IMR-90 (cell line): ENCODE measurements at regions not wholly inside any gene's neighbourhood (a gene's known extent, or its start where the extent isn't known, plus 50 kb on each side); places are given as distances from the start of the nearest gene placed in this dataset.

Source experiments
- ATAC-seq: fragments of 200-7000 bp; cut with Tn5 transposase; 2 replicates; pipeline ENCODE4 v1.9.1; 2020; ENCODE audit warnings: low read depth, mild to moderate bottlenecking, moderate library complexity
- BruUV-seq: library from RNA; stranded (reverse); fragments of 400-500 nt; replicated peaks from 2 replicates; lab custom pipeline; 2021; lab: Mats Ljungman, UMichigan
- CTCF ChIA-PET: fragments of 300-600 bp; formaldehyde crosslinking; extraction: SDS; loops from one replicate; lab custom pipeline; 2021; ENCODE audit warnings: antibody characterized with exemption; lab: Yijun Ruan, JAX
- POLR2A ChIA-PET: fragments of 300-600 bp; sonication (Branson Sonifier 250); formaldehyde crosslinking; loops from one replicate; lab custom pipeline; 2022; ENCODE audit warnings: antibody characterized with exemption; ENCODE audit not compliant: unreplicated experiment; lab: Charles Lee
- DNase-seq: peaks from one replicate; pipeline ENCODE4 v3.0.0; 2013
- H2AFZ ChIP-seq: replicated peaks from 2 replicates; pipeline ENCODE3; 2013; ENCODE audit warnings: low read length, mild to moderate bottlenecking; ENCODE audit not compliant: poor library complexity
- H2AK5ac ChIP-seq: 2 replicates; pipeline ENCODE4 v1.6.1; 2013; ENCODE audit warnings: low read depth, low read length, inconsistent platforms
- H2AK9ac ChIP-seq: replicated peaks from 2 replicates; pipeline ENCODE3; 2013; ENCODE audit warnings: mild to moderate bottlenecking, low read depth, low read length, moderate library complexity; ENCODE audit not compliant: poor library complexity
- H2BK120ac ChIP-seq: 2 replicates; pipeline ENCODE4 v1.6.1; 2013; ENCODE audit warnings: low read depth, low read length, inconsistent platforms
- H2BK15ac ChIP-seq: 3 replicates; pipeline ENCODE4 v1.6.1; 2013; ENCODE audit warnings: low read depth, low read length, inconsistent platforms
- H2BK20ac ChIP-seq: 2 replicates; pipeline ENCODE4 v1.6.1; 2013; ENCODE audit warnings: low read depth, mild to moderate bottlenecking, inconsistent platforms, low read length, moderate library complexity
- H2BK5ac ChIP-seq: 2 replicates; pipeline ENCODE4 v1.6.1; 2013; ENCODE audit warnings: mild to moderate bottlenecking, low read depth, low read length, inconsistent platforms; ENCODE audit not compliant: poor library complexity, severe bottlenecking
- H3K14ac ChIP-seq: replicated peaks from 2 replicates; pipeline ENCODE4 v1.6.1; 2013; ENCODE audit warnings: low read depth, low read length, inconsistent platforms
- H3K18ac ChIP-seq: 2 replicates; pipeline ENCODE4 v1.6.1; 2013; ENCODE audit warnings: low read depth, low read length, control low read depth
- H3K23ac ChIP-seq: 2 replicates; pipeline ENCODE4 v1.6.1; 2013; ENCODE audit warnings: low read depth, low read length, inconsistent platforms
- H3K27ac ChIP-seq: 2 replicates; pipeline ENCODE4 v1.5.1; 2013; ENCODE audit warnings: mild to moderate bottlenecking, control low read depth, low read length; ENCODE audit not compliant: insufficient read depth
- H3K27me3 ChIP-seq: 2 replicates; pipeline ENCODE4 v1.6.1; 2013; ENCODE audit warnings: low read length; ENCODE audit not compliant: control insufficient read depth, insufficient read depth
- H3K36me3 ChIP-seq: 2 replicates; pipeline ENCODE4 v1.6.1; 2013; ENCODE audit warnings: low read length, mixed read lengths; ENCODE audit not compliant: control insufficient read depth, insufficient read depth
- H3K4ac ChIP-seq: 2 replicates; pipeline ENCODE4 v1.6.1; 2013; ENCODE audit warnings: low read depth, low read length, inconsistent platforms
- H3K4me1 ChIP-seq: 2 replicates; pipeline ENCODE4 v1.6.1; 2013; ENCODE audit warnings: low read length, mixed read lengths; ENCODE audit not compliant: control insufficient read depth, insufficient read depth
- H3K4me2 ChIP-seq: 2 replicates; pipeline ENCODE4 v1.6.1; 2013; ENCODE audit warnings: low read depth, mild to moderate bottlenecking, control low read depth, low read length, moderate library complexity
- H3K4me3 ChIP-seq: 2 replicates; pipeline ENCODE4 v1.5.1; 2013; ENCODE audit warnings: low read depth, mild to moderate bottlenecking, control low read depth, low read length, moderate library complexity; ENCODE audit not compliant: insufficient read depth
- H3K56ac ChIP-seq: 2 replicates; pipeline ENCODE4 v1.6.1; 2013; ENCODE audit warnings: low read length, inconsistent platforms; ENCODE audit not compliant: insufficient read depth; ENCODE audit errors: extremely low read depth
- H3K79me1 ChIP-seq, 2 experiments: 2 replicates each; pipeline ENCODE4 v1.6.1; 2013; ENCODE audit warnings: low read length in 2 of 2, inconsistent platforms in 1 of 2, low read depth in 1 of 2
- H3K9ac ChIP-seq: 2 replicates; pipeline ENCODE4 v1.6.1; 2013; ENCODE audit warnings: low read depth, low read length, control low read depth
- H3K9me1 ChIP-seq: 2 replicates; pipeline ENCODE4 v1.6.1; 2013; ENCODE audit warnings: low read length, inconsistent platforms; ENCODE audit not compliant: insufficient read depth
- H3K9me3 ChIP-seq: 2 replicates; pipeline ENCODE4 v1.6.1; 2013; ENCODE audit warnings: low read length; ENCODE audit not compliant: control insufficient read depth, insufficient read depth
- H4K20me1 ChIP-seq: 2 replicates; pipeline ENCODE4 v1.6.1; 2013; ENCODE audit warnings: low read length, inconsistent platforms; ENCODE audit not compliant: insufficient read depth
- H4K5ac ChIP-seq: 2 replicates; pipeline ENCODE4 v1.6.1; 2013; ENCODE audit warnings: mild to moderate bottlenecking, low read depth, low read length, control low read depth
- H4K8ac ChIP-seq, 2 experiments: 2 replicates each; pipeline ENCODE4 v1.6.1; 2013; ENCODE audit warnings: low read depth in 2 of 2, low read length in 2 of 2, control low read depth in 1 of 2, inconsistent platforms in 1 of 2
- H4K91ac ChIP-seq: 2 replicates; pipeline ENCODE4 v1.6.1; 2013; ENCODE audit warnings: low read depth, low read length, inconsistent platforms; ENCODE audit not compliant: insufficient read depth
- WGBS, 2 experiments: methylation state at CpG; one replicate each; pipeline versions ENCODE4 v1.1.5 to v1.1.7; 2013; ENCODE audit warnings: missing lambda C conversion rate in 2 of 2; ENCODE audit not compliant: insufficient read length in 1 of 2; ENCODE audit errors: extremely low coverage in 2 of 2; 5-methylcytosine and 5-hydroxymethylcytosine counted together
- dilution Hi-C: fragments of 300-500 bp; cut with HindIII; formaldehyde crosslinking; loops from one replicate; pipeline ENCODE4 v1.14.3; 2018; ENCODE audit warnings: low sequenced_read_pairs; ENCODE audit not compliant: unreplicated experiment
- in situ Hi-C: fragments of 300-500 bp; cut with MboI; formaldehyde crosslinking; loops from 3 replicates; pipeline ENCODE4 v1.14.3; 2019; ENCODE audit warnings: low sequenced_read_pairs, inconsistent platforms, mixed read lengths
- intact Hi-C: fragments of 100-400 bp; cut with micrococcal nuclease; formaldehyde crosslinking; loops from 2 replicates; pipeline ENCODE4 v1.10.0; 2022
- TF ChIP-seq, protein P1 (sequence below): fragments of 150-350 bp; IDR thresholded peaks from 2 replicates; pipeline ENCODE4 v1.6.1; 2016; ENCODE audit warnings: low read depth, mild to moderate bottlenecking, low read length, moderate library complexity, borderline replicate concordance

DNA sequence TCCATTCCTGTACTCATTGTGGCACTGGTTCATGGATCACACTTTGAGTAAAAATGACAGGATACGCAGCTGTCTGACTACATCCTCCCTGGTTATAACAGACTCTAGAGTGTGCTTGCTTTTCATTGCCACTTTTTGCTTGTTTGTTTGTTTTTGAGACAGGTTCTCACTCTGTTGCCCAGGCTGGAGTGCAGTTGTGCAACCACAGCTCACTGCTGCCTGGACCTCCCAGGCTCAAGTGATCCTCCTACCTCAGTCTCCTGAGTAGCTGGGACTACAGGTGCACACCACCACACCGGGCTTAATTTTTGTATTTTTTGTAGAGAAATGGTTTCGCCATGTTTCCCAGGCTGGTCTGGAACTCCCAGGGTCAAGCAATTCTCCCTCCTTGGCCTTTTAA lies 89.3 kb upstream of the ROBO2 start:
- H3K23ac ChIP-seq, result no peak overlapping the region
- H4K20me1 ChIP-seq, result no peaks in the 10 kb centered on the region
- DNase-seq, result no peak
- no peaks in the 10 kb centered on the region for H3K9me1 ChIP-seq
- H2AFZ ChIP-seq, result no peak overlapping the region
- no peaks in the 10 kb centered on the region for H3K4me1 ChIP-seq
- dilution Hi-C loops, result no loop called here
- WGBS, 2 experiments, result no CpG with 5 or more reads among the region's 3 CpGs
- H2BK15ac ChIP-seq, result no peak overlapping the region
- H3K4me3 ChIP-seq, result no peak overlapping the region
- ATAC-seq, result no peak
- H2AK5ac ChIP-seq, result no peak overlapping the region
- H3K79me1 ChIP-seq, result no peaks in the 10 kb centered on the region
- H2BK20ac ChIP-seq, result no peak overlapping the region
- no peak overlapping the region for H3K56ac ChIP-seq
- H4K5ac ChIP-seq, result no peak overlapping the region
- H3K9ac ChIP-seq, result no peak overlapping the region
- H3K4me2 ChIP-seq, result no peak overlapping the region
- no peak overlapping the region for H3K4ac ChIP-seq
- H2AK9ac ChIP-seq, result no peak overlapping the region
- ChIA-PET POLR2A (no interaction called here), CTCF (no interaction called here)
- no peak overlapping the region for H3K18ac ChIP-seq
- in situ Hi-C loops, result no loop called here
- no peak overlapping the region for H2BK5ac ChIP-seq
- intact Hi-C loops, result loop anchor here (10.0 kb wide), 1 partner anchor 196 kb away; no protein-coding TSS in a partner anchor
- no peak overlapping the region for H4K8ac ChIP-seq
- H3K27ac ChIP-seq, result no peak overlapping the region
- H3K36me3 ChIP-seq, result no peaks in the 10 kb centered on the region
- TF ChIP-seq, protein P1, sequence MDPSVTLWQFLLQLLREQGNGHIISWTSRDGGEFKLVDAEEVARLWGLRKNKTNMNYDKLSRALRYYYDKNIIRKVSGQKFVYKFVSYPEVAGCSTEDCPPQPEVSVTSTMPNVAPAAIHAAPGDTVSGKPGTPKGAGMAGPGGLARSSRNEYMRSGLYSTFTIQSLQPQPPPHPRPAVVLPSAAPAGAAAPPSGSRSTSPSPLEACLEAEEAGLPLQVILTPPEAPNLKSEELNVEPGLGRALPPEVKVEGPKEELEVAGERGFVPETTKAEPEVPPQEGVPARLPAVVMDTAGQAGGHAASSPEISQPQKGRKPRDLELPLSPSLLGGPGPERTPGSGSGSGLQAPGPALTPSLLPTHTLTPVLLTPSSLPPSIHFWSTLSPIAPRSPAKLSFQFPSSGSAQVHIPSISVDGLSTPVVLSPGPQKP, result no peak
- H3K27me3 ChIP-seq, result no peaks in the 10 kb centered on the region
- no peak overlapping the region for H4K91ac ChIP-seq
- no peak overlapping the region for H2BK120ac ChIP-seq
- no peaks in the 10 kb centered on the region; the same call in 1 of the 2 replicates for H3K9me3 ChIP-seq
- no peak overlapping the region for H3K14ac ChIP-seq
- no TSS peak for BruUV-seq
